K562 (cell line): ENCODE measurements at regions not wholly inside any gene's neighbourhood (a gene's known extent, or its start where the extent isn't known, plus 50 kb on each side); places are given as distances from the start of the nearest gene placed in this dataset.

Source experiments
- ATAC-seq: fragments of 200-7000 bp; cut with Tn5 transposase; 3 replicates; pipeline ENCODE4 v1.9.1; 2020; ENCODE audit warnings: moderate library complexity
- BruUV-seq: library from RNA; stranded (reverse); fragments of 400-500 nt; replicated peaks from 2 replicates; lab custom pipeline; 2021; lab: Mats Ljungman, UMichigan
- CTCF ChIA-PET: fragments of 300-600 bp; formaldehyde crosslinking; extraction: SDS; loops from one replicate; lab custom pipeline; 2021; ENCODE audit warnings: low intra/inter-chr PET ratio; lab: Yijun Ruan, JAX
- POLR2A ChIA-PET: fragments of 300-600, 350-650 bp; sonication (Branson Sonifier 250); formaldehyde crosslinking; extraction: SDS; loops from one replicate; lab custom pipeline; 2021; ENCODE audit warnings: antibody characterized with exemption, inconsistent platforms; lab: Yijun Ruan, JAX
- DNase-seq, 4 experiments: peaks; one replicate each; pipeline versions ENCODE4 v3.0.0 to v3.0.0-alpha.2; 2011 to 2018; ENCODE audit warnings: low spot score in 3 of 4, mixed read lengths in 3 of 4; ENCODE audit errors: extremely low read depth in 1 of 4
- FAIRE-seq: peaks from 2 replicates; lab custom pipeline; 2011; peaks lifted over from hg19 to GRCh38; lab: Jason Lieb, UNC
- H2AFZ ChIP-seq: 2 replicates; pipeline ENCODE4 v1.6.0; 2011; ENCODE audit warnings: low read depth, low read length, control low read depth, inconsistent platforms
- H3K27ac ChIP-seq: fragments of 200-600 bp; 3 replicates; pipeline ENCODE4 v1.8.0; 2011; ENCODE audit warnings: low read depth, mild to moderate bottlenecking, control low read depth, inconsistent platforms, low read length, moderate library complexity, mixed read lengths; ENCODE audit errors: extremely low read depth
- H3K27me3 ChIP-seq, 2 experiments: fragments of 300-600 bp in 1 of 2; 2 replicates in 1 of 2; 3 replicates in 1 of 2; pipeline versions ENCODE4 v1.6.0 to v1.8.0; 2011; ENCODE audit warnings: inconsistent platforms in 2 of 2, low read length in 2 of 2, mild to moderate bottlenecking in 1 of 2, mixed read lengths in 1 of 2, moderate library complexity in 1 of 2; ENCODE audit not compliant: control insufficient read depth in 2 of 2, insufficient read depth in 2 of 2
- H3K36me3 ChIP-seq: fragments of 300-600 bp; 3 replicates; pipeline ENCODE4 v1.8.0; 2011; ENCODE audit warnings: mild to moderate bottlenecking, low read length, inconsistent platforms; ENCODE audit not compliant: control insufficient read depth, insufficient read depth
- H3K4me1 ChIP-seq, 2 experiments: fragments of 200-600 bp in 1 of 2; replicated peaks in 1 of 2; 2 replicates in 1 of 2; 3 replicates in 1 of 2; pipeline versions ENCODE4 v1.5.1 to v1.8.0; 2011; ENCODE audit warnings: inconsistent platforms in 2 of 2, low read length in 2 of 2, mild to moderate bottlenecking in 1 of 2, mixed read lengths in 1 of 2, moderate library complexity in 1 of 2; ENCODE audit not compliant: control insufficient read depth in 2 of 2, insufficient read depth in 2 of 2
- H3K4me2 ChIP-seq: 2 replicates; pipeline ENCODE4 v1.6.1; 2011; ENCODE audit warnings: low read length, control low read depth, inconsistent platforms, mixed read lengths; ENCODE audit not compliant: insufficient read depth
- H3K4me3 ChIP-seq: fragments of 200-600 bp; sonication (generic), shearing (Covaris generic); 2 replicates; pipeline ENCODE4 v1.5.1; 2016; ENCODE audit warnings: control low read depth, inconsistent platforms
- H3K79me2 ChIP-seq: fragments of 200-600 bp; 3 replicates; pipeline ENCODE4 v1.8.0; 2011; ENCODE audit warnings: low read length, inconsistent platforms; ENCODE audit not compliant: control insufficient read depth, insufficient read depth
- H3K9ac ChIP-seq, 2 experiments: 2 replicates each; pipeline versions ENCODE4 v1.6.0 to v1.6.1; 2011; ENCODE audit warnings: low read depth in 2 of 2, low read length in 2 of 2, control low read depth in 1 of 2, inconsistent platforms in 1 of 2, mild to moderate bottlenecking in 1 of 2, mixed read lengths in 1 of 2; ENCODE audit not compliant: insufficient read depth in 1 of 2
- H3K9me1 ChIP-seq: one replicate; pipeline ENCODE4 v1.6.0; 2011; ENCODE audit warnings: inconsistent platforms, mild to moderate bottlenecking, low read length, moderate library complexity; ENCODE audit not compliant: control insufficient read depth, insufficient read depth
- H3K9me3 ChIP-seq: replicated peaks from 2 replicates; pipeline ENCODE4 v1.5.1; 2011; ENCODE audit warnings: low read depth, low read length, inconsistent platforms; ENCODE audit not compliant: control insufficient read depth, insufficient read depth
- H4K20me1 ChIP-seq: replicated peaks from 2 replicates; pipeline ENCODE4 v1.6.1; 2011; ENCODE audit warnings: low read length, inconsistent platforms, mixed read lengths; ENCODE audit not compliant: control insufficient read depth, insufficient read depth
- BRF2 ChIP-seq: IDR thresholded peaks from 3 replicates; pipeline ENCODE4 v1.6.1; 2011; ENCODE audit warnings: borderline replicate concordance, mild to moderate bottlenecking; ENCODE audit not compliant: insufficient read length, insufficient read depth
- CREM ChIP-seq: IDR thresholded peaks from 2 replicates; pipeline ENCODE4 v1.6.1; 2014; ENCODE audit warnings: antibody characterized with exemption, low read depth
- DIDO1 ChIP-seq: fragments of 450-650 bp; IDR thresholded peaks from 2 replicates; pipeline ENCODE4 v1.6.1; 2016; ENCODE audit warnings: low read depth, missing biosample characterization, missing genetic modification characterization
- FOXK2 ChIP-seq, 2 experiments: fragments of 450-650 bp; IDR thresholded peaks in 1 of 2; conservative IDR thresholded peaks in 1 of 2; 2 replicates each; pipeline ENCODE4 v1.6.1; 2016; ENCODE audit warnings: low read depth in 2 of 2, mild to moderate bottlenecking in 1 of 2
- FOXM1 ChIP-seq, 2 experiments: fragments of 450-650 bp in 1 of 2; sonication (generic) in 1 of 2; formaldehyde crosslinking in 1 of 2; IDR thresholded peaks; 2 replicates each; pipeline versions ENCODE4 v1.6.1 to v1.9.0; 2017 to 2022; ENCODE audit warnings: low read depth in 2 of 2, mild to moderate bottlenecking in 2 of 2, missing genetic modification reagents in 1 of 2, moderate library complexity in 1 of 2
- GABPA ChIP-seq: fragments of 200-800 bp; sonication (Bioruptor generic); conservative IDR thresholded peaks from 2 replicates; pipeline ENCODE4 v1.6.1; 2016; ENCODE audit warnings: low read depth, missing genetic modification characterization, missing compliant biosample characterization
- GABPB1 ChIP-seq: sonication (generic); formaldehyde crosslinking; IDR thresholded peaks from 2 replicates; pipeline ENCODE4 v1.8.0; 2022; ENCODE audit warnings: mild to moderate bottlenecking, missing genetic modification reagents
- GTF2B ChIP-seq: IDR thresholded peaks from 2 replicates; pipeline ENCODE4 v1.6.1; 2011; ENCODE audit not compliant: insufficient read length; ENCODE audit errors: extremely low read depth
- HSF4 ChIP-seq: fragments of 250-450 bp; sonication (Bioruptor Pico); IDR thresholded peaks from 2 replicates; pipeline ENCODE4 v2.1.2; 2022; ENCODE audit warnings: mild to moderate bottlenecking, moderate library complexity, borderline replicate concordance
- JUN ChIP-seq, 2 experiments: sonication (generic) in 1 of 2; formaldehyde crosslinking in 1 of 2; IDR thresholded peaks; 2 replicates each; pipeline versions ENCODE4 v1.6.1 to v1.8.0; 2012 to 2022; ENCODE audit warnings: borderline replicate concordance in 2 of 2, mild to moderate bottlenecking in 2 of 2, improper control_type of control experiment in 1 of 2, low read depth in 1 of 2, low read length in 1 of 2, missing genetic modification reagents in 1 of 2
- KAT2B ChIP-seq: IDR thresholded peaks from one replicate; pipeline ENCODE4 v1.6.1; 2012; ENCODE audit warnings: low read depth, mild to moderate bottlenecking, control low read depth, inconsistent platforms, low read length, moderate library complexity
- L3MBTL2 ChIP-seq: fragments of 450-650 bp; IDR thresholded peaks from 2 replicates; pipeline ENCODE4 v1.6.1; 2016; ENCODE audit warnings: mild to moderate bottlenecking, moderate library complexity
- MAFK ChIP-seq: IDR thresholded peaks from 2 replicates; pipeline ENCODE4 v1.6.1; 2011; ENCODE audit warnings: low read length, improper control_type of control experiment
- MXI1 ChIP-seq: IDR thresholded peaks from 2 replicates; pipeline ENCODE4 v1.6.1; 2011; ENCODE audit warnings: low read depth, mild to moderate bottlenecking, improper control_type of control experiment, low read length
- NONO ChIP-seq, 2 experiments: fragments of 200-400 bp in 1 of 2; fragments of 450-650 bp in 1 of 2; formaldehyde crosslinking in 1 of 2; IDR thresholded peaks; 2 replicates each; pipeline ENCODE4 v1.6.1; 2017; ENCODE audit warnings: low read depth in 2 of 2, mild to moderate bottlenecking in 2 of 2, moderate library complexity in 2 of 2, low read length in 1 of 2
- PTRF ChIP-seq: fragments of 450-650 bp; IDR thresholded peaks from 2 replicates; pipeline ENCODE4 v1.6.1; 2016; ENCODE audit warnings: mild to moderate bottlenecking, missing genetic modification characterization, missing compliant biosample characterization
- RBM22 ChIP-seq: fragments of 200-400 bp; formaldehyde crosslinking; IDR thresholded peaks from 2 replicates; pipeline ENCODE4 v1.6.1; 2018; ENCODE audit warnings: low read length, low read depth; ENCODE audit not compliant: poor library complexity, severe bottlenecking
- TARDBP ChIP-seq: fragments of 450-650 bp; IDR thresholded peaks from 2 replicates; pipeline ENCODE4 v1.6.1; 2016
- ZNF140 ChIP-seq: fragments of 250-450 bp; sonication (Bioruptor Pico); IDR thresholded peaks from 2 replicates; pipeline ENCODE4 v1.8.0; 2021; ENCODE audit warnings: moderate library complexity, mild to moderate bottlenecking, inconsistent platforms
- ZNF217 ChIP-seq: sonication (generic); formaldehyde crosslinking; IDR thresholded peaks from 2 replicates; pipeline ENCODE4 v1.8.0; 2022; ENCODE audit warnings: mild to moderate bottlenecking, missing genetic modification reagents
- ZNF224 ChIP-seq: sonication (generic); formaldehyde crosslinking; IDR thresholded peaks from 2 replicates; pipeline ENCODE4 v1.8.0; 2022; ENCODE audit warnings: mild to moderate bottlenecking, missing genetic modification reagents
- ZNF408 ChIP-seq: fragments of 250-450 bp; sonication (Bioruptor Pico); IDR thresholded peaks from 2 replicates; pipeline ENCODE4 v1.4.0; 2020; ENCODE audit warnings: low read depth, mild to moderate bottlenecking, moderate library complexity
- WGBS: fragments of 100-300 bp; shearing (Covaris generic); methylation state at CpG from one replicate; pipeline ENCODE4 v1.1.6; 2016; ENCODE audit warnings: low coverage, mixed read lengths; ENCODE audit not compliant: insufficient coverage; ENCODE audit errors: missing lambda C conversion rate; 5-methylcytosine and 5-hydroxymethylcytosine counted together
- in situ Hi-C: fragments of 300-500 bp; cut with MboI; formaldehyde crosslinking; loops from 4 replicates; pipeline ENCODE4 v1.15.0; 2018; ENCODE audit warnings: inconsistent platforms, mixed read lengths
- intact Hi-C: fragments of 100-400 bp; cut with micrococcal nuclease; formaldehyde crosslinking; loops from 2 replicates; pipeline ENCODE4 v1.14.2; 2022

- TF ChIP-seq DIDO1 (tag) (no peak), FOXK2 (conservative IDR thresholded peaks at IDR 0.05 in 1 of 2, IDR thresholded peaks at IDR 0.05 in 1 of 2; ENCODE audit: low read depth in 2 of 2) (no peak), MAFK (no peak), GTF2B (no peak), RBM22 (no peak), ZNF140 (no peak), BRF2 (no peak), KAT2B (no peak), GABPB1 (no peak), HSF4 (no peak), MXI1 (no peak)
These were observed 421.8 kb upstream of the ANO3 start (continued) for GRCh38 chr11:25910086-25910485.

GRCh38 chr11:25920356-25920755 lies 411.6 kb upstream of the ANO3 start:
- no peaks in the 10 kb centered on the region for H3K27me3 ChIP-seq
- no peaks in the 10 kb centered on the region for H3K9me3 ChIP-seq
- 0% methylated on average over 1 of the region's 1 CpG for WGBS
- no peaks in the 10 kb centered on the region for H3K9me1 ChIP-seq
- no peak for FAIRE-seq
- intact Hi-C loops = no loop called here
- POLR2A ChIA-PET = no interaction called here
- H3K4me2 ChIP-seq = no peak overlapping the region
- DNase-seq = no peak
- CTCF ChIA-PET = no interaction called here
- no peaks in the 10 kb centered on the region for H3K79me2 ChIP-seq
- H2AFZ ChIP-seq = no peak overlapping the region
- in situ Hi-C loops = no loop called here
- no peaks in the 10 kb centered on the region for H4K20me1 ChIP-seq
- H3K4me3 ChIP-seq = no peak overlapping the region
- H3K36me3 ChIP-seq = no peaks in the 10 kb centered on the region
- H3K27ac ChIP-seq = no peak overlapping the region
- H3K4me1 ChIP-seq = no peaks in the 10 kb centered on the region
- H3K9ac ChIP-seq = no peak overlapping the region
- TF ChIP-seq TARDBP = no peak
- TF ChIP-seq JUN (IDR thresholded peaks at IDR 0.05; ENCODE audit: borderline replicate concordance, low read depth, low read length) = no peak
- no peak for TF ChIP-seq JUN (CRISPR knock-in tag; IDR thresholded peaks at IDR 0.05; ENCODE audit: borderline replicate concordance)
- TF ChIP-seq NONO (IDR thresholded peaks at IDR 0.05; ENCODE audit: low read depth in 2 of 2, low read length in 1 of 2) = no peak
- TF ChIP-seq FOXM1 (IDR thresholded peaks at IDR 0.05; ENCODE audit: low read depth) = no peak
- no peak for TF ChIP-seq FOXM1 (CRISPR knock-in tag; IDR thresholded peaks at IDR 0.05; ENCODE audit: low read depth)
- no peak for TF ChIP-seq CREM
- TF ChIP-seq L3MBTL2 = no peak
- no peak for TF ChIP-seq GABPA
- TF ChIP-seq ZNF217 (CRISPR knock-in tag) = no peak
- TF ChIP-seq ZNF408 (CRISPR knock-in tag) = no peak
- TF ChIP-seq PTRF (tag) = no peak
- TF ChIP-seq ZNF224 = no peak
- no peak for ATAC-seq
- no TSS peak for BruUV-seq
